H1 (cell line): ENCODE measurements at regions not wholly inside any gene's neighbourhood (a gene's known extent, or its start where the extent isn't known, plus 50 kb on each side); places are given as distances from the start of the nearest gene placed in this dataset.

Experiments used
- CTCF ChIA-PET: fragments of 300-600 bp; sonication (Branson Sonifier 250); formaldehyde crosslinking; loops from one replicate; lab custom pipeline; 2021; ENCODE audit not compliant: partially characterized antibody; lab: Charles Lee
- POLR2A ChIA-PET: fragments of 300-600 bp; sonication (Branson Sonifier 250); formaldehyde crosslinking; loops from one replicate; lab custom pipeline; 2021; ENCODE audit warnings: inconsistent platforms; ENCODE audit not compliant: partially characterized antibody; lab: Charles Lee
- DNase-seq, 2 experiments: peaks; one replicate each; pipeline versions ENCODE4 v3.0.0 to v3.0.0-alpha.2; 2010 to 2022; ENCODE audit warnings: low spot score in 2 of 2, low read depth in 1 of 2, mixed read lengths in 1 of 2
- FAIRE-seq: peaks from 2 replicates; lab custom pipeline; 2011; peaks lifted over from hg19 to GRCh38; lab: Jason Lieb, UNC
- H2AFZ ChIP-seq: 2 replicates; pipeline ENCODE4 v1.8.1; 2012; ENCODE audit warnings: low read length, inconsistent platforms
- H2AK5ac ChIP-seq: 2 replicates; pipeline ENCODE4 v1.6.1; 2013; ENCODE audit warnings: low read depth, low read length
- H2BK120ac ChIP-seq: replicated peaks from 2 replicates; pipeline ENCODE3; 2013; ENCODE audit warnings: low read depth, low read length, inconsistent platforms
- H2BK12ac ChIP-seq: 2 replicates; pipeline ENCODE4 v1.6.1; 2013; ENCODE audit warnings: low read depth, low read length
- H2BK15ac ChIP-seq: 2 replicates; pipeline ENCODE4 v1.6.1; 2013; ENCODE audit warnings: low read length
- H2BK20ac ChIP-seq: 2 replicates; pipeline ENCODE4 v1.6.1; 2013; ENCODE audit warnings: low read length
- H2BK5ac ChIP-seq: 2 replicates; pipeline ENCODE4 v1.6.1; 2013; ENCODE audit warnings: low read depth, low read length
- H3K14ac ChIP-seq: 2 replicates; pipeline ENCODE4 v1.6.1; 2013; ENCODE audit warnings: inconsistent platforms; ENCODE audit not compliant: insufficient read length
- H3K18ac ChIP-seq: 2 replicates; pipeline ENCODE4 v1.6.1; 2013; ENCODE audit warnings: low read length; ENCODE audit errors: extremely low read depth
- H3K23ac ChIP-seq: 2 replicates; pipeline ENCODE4 v1.6.1; 2013; ENCODE audit warnings: inconsistent platforms; ENCODE audit not compliant: insufficient read length
- H3K23me2 ChIP-seq: 2 replicates; pipeline ENCODE4 v1.6.1; 2013; ENCODE audit warnings: low read depth, low read length
- H3K27ac ChIP-seq: 2 replicates; pipeline ENCODE4 v1.6.1; 2011; ENCODE audit warnings: low read depth, low read length, inconsistent platforms
- H3K27me3 ChIP-seq, 4 experiments: replicated peaks in 1 of 4; 1 replicate in 1 of 4; 2 replicates in 3 of 4; pipeline versions ENCODE4 v1.6.1 to v1.8.1; 2011 to 2013; ENCODE audit warnings: low read length in 3 of 4, mild to moderate bottlenecking in 3 of 4, inconsistent platforms in 2 of 4, mixed read lengths in 2 of 4, moderate library complexity in 1 of 4; ENCODE audit not compliant: control insufficient read depth in 3 of 4, insufficient read depth in 3 of 4; ENCODE audit errors: extremely low read depth in 1 of 4
- H3K36me3 ChIP-seq, 4 experiments: 2 replicates each; pipeline versions ENCODE4 v1.6.1 to v1.8.1; 2011 to 2013; ENCODE audit warnings: mild to moderate bottlenecking in 4 of 4, low read length in 3 of 4, moderate library complexity in 2 of 4, control low read depth in 1 of 4, inconsistent platforms in 1 of 4; ENCODE audit not compliant: insufficient read depth in 4 of 4, control insufficient read depth in 2 of 4
- H3K4ac ChIP-seq: replicated peaks from 2 replicates; pipeline ENCODE3; 2013; ENCODE audit warnings: low read length, low read depth, mixed read lengths, inconsistent platforms; ENCODE audit not compliant: insufficient read length
- H3K4me1 ChIP-seq, 4 experiments: replicated peaks in 1 of 4; 1 replicate in 1 of 4; 2 replicates in 3 of 4; pipeline versions ENCODE4 v1.6.1 to v1.8.1; 2011 to 2013; ENCODE audit warnings: low read length in 3 of 4, inconsistent platforms in 2 of 4, mixed read lengths in 1 of 4; ENCODE audit not compliant: insufficient read depth in 4 of 4, control insufficient read depth in 3 of 4
- H3K4me2 ChIP-seq, 2 experiments: 2 replicates each; pipeline versions ENCODE4 v1.6.1 to v1.8.1; 2011 to 2013; ENCODE audit warnings: low read depth in 2 of 2, low read length in 2 of 2, control low read depth in 1 of 2, inconsistent platforms in 1 of 2, mild to moderate bottlenecking in 1 of 2; ENCODE audit not compliant: insufficient read depth in 1 of 2
- H3K4me3 ChIP-seq, 4 experiments: fragments of 200-600, 300-600 bp in 1 of 4; sonication (generic), shearing (Covaris generic), sonication (Bioruptor Twin) in 1 of 4; 2 replicates each; pipeline versions ENCODE4 v1.5.1 to v1.8.1; 2011 to 2016; ENCODE audit warnings: low read length in 4 of 4, low read depth in 3 of 4, control low read depth in 2 of 4, inconsistent platforms in 2 of 4, mild to moderate bottlenecking in 2 of 4, mixed read lengths in 1 of 4, moderate library complexity in 1 of 4; ENCODE audit not compliant: insufficient read depth in 2 of 4; ENCODE audit errors: extremely low read depth in 1 of 4
- H3K56ac ChIP-seq: replicated peaks from 2 replicates; pipeline ENCODE3; 2013; ENCODE audit warnings: low read depth, mild to moderate bottlenecking, mixed read lengths, low read length, inconsistent platforms; ENCODE audit not compliant: insufficient read length
- H3K79me1 ChIP-seq: 2 replicates; pipeline ENCODE4 v1.6.1; 2013; ENCODE audit warnings: low read depth, low read length, control low read depth
- H3K79me2 ChIP-seq, 2 experiments: 2 replicates each; pipeline versions ENCODE4 v1.6.1 to v1.8.1; 2012 to 2013; ENCODE audit warnings: low read length in 2 of 2, mild to moderate bottlenecking in 2 of 2, inconsistent platforms in 1 of 2; ENCODE audit not compliant: insufficient read depth in 2 of 2, control insufficient read depth in 1 of 2
- H3K9ac ChIP-seq, 4 experiments: replicated peaks in 1 of 4; 1 replicate in 1 of 4; 2 replicates in 3 of 4; pipeline versions ENCODE4 v1.6.1 to v1.8.1; 2011 to 2013; ENCODE audit warnings: low read depth in 3 of 4, low read length in 3 of 4, control low read depth in 2 of 4, mild to moderate bottlenecking in 2 of 4, moderate library complexity in 2 of 4, inconsistent platforms in 1 of 4; ENCODE audit errors: extremely low read depth in 1 of 4
- H3K9me3 ChIP-seq, 2 experiments: 2 replicates each; pipeline versions ENCODE4 v1.6.1 to v1.8.1; 2012 to 2013; ENCODE audit warnings: mild to moderate bottlenecking in 2 of 2, moderate library complexity in 2 of 2, control low read depth in 1 of 2, inconsistent platforms in 1 of 2, low read depth in 1 of 2, low read length in 1 of 2, mixed read lengths in 1 of 2; ENCODE audit not compliant: insufficient read depth in 2 of 2
- H4K20me1 ChIP-seq, 2 experiments: replicated peaks in 1 of 2; 2 replicates each; pipeline versions ENCODE3 to v1.8.1; 2011 to 2013; ENCODE audit warnings: inconsistent platforms in 2 of 2, low read length in 2 of 2, mild to moderate bottlenecking in 1 of 2; ENCODE audit not compliant: insufficient read depth in 2 of 2, control insufficient read depth in 1 of 2
- H4K5ac ChIP-seq: 2 replicates; pipeline ENCODE4 v1.6.1; 2013; ENCODE audit warnings: low read length, low read depth, mixed read lengths, inconsistent platforms; ENCODE audit not compliant: insufficient read length
- H4K8ac ChIP-seq: 2 replicates; pipeline ENCODE4 v1.8.0; 2013; ENCODE audit warnings: mild to moderate bottlenecking, moderate library complexity, low read length, inconsistent platforms; ENCODE audit not compliant: insufficient read depth; ENCODE audit errors: extremely low read depth
- H4K91ac ChIP-seq: replicated peaks from 2 replicates; pipeline ENCODE3; 2013; ENCODE audit warnings: low read length, mixed read lengths, inconsistent platforms; ENCODE audit not compliant: insufficient read length
- ASH2L ChIP-seq: fragments of 200-600, 300-600 bp; sonication (generic); IDR thresholded peaks from one replicate; pipeline ENCODE4 v1.7.1; 2017; ENCODE audit warnings: low read length
- EP300 ChIP-seq, 2 experiments: IDR thresholded peaks; 1 replicate in 1 of 2; 2 replicates in 1 of 2; pipeline ENCODE4 v1.6.1; 2011 to 2012; ENCODE audit warnings: low read depth in 2 of 2, low read length in 2 of 2, mild to moderate bottlenecking in 2 of 2, borderline replicate concordance in 1 of 2, inconsistent platforms in 1 of 2, moderate library complexity in 1 of 2
- GABPA ChIP-seq: IDR thresholded peaks from 2 replicates; pipeline ENCODE4 v1.6.1; 2011; ENCODE audit warnings: mild to moderate bottlenecking, low read length, moderate library complexity, borderline replicate concordance; ENCODE audit not compliant: insufficient read depth
- KDM1A ChIP-seq: fragments of 200-600, 300-600 bp; sonication (generic); IDR thresholded peaks from 2 replicates; pipeline ENCODE4 v1.7.1; 2016; ENCODE audit warnings: mild to moderate bottlenecking, low read length, borderline replicate concordance
- KDM4A ChIP-seq: IDR thresholded peaks from one replicate; pipeline ENCODE4 v1.7.1; 2012; ENCODE audit warnings: low read depth, mild to moderate bottlenecking, moderate library complexity, low read length, inconsistent platforms; ENCODE audit not compliant: severe bottlenecking
- RAD21 ChIP-seq, 2 experiments: IDR thresholded peaks in 1 of 2; conservative IDR thresholded peaks in 1 of 2; 2 replicates each; pipeline ENCODE4 v1.6.1; 2011; ENCODE audit warnings: low read depth in 2 of 2, low read length in 2 of 2, improper control_type of control experiment in 1 of 2, inconsistent platforms in 1 of 2, mild to moderate bottlenecking in 1 of 2, moderate library complexity in 1 of 2
- SP1 ChIP-seq: IDR thresholded peaks from 2 replicates; pipeline ENCODE4 v1.6.1; 2011; ENCODE audit warnings: low read depth, low read length
- SRF ChIP-seq: IDR thresholded peaks from 2 replicates; pipeline ENCODE4 v1.6.1; 2011; ENCODE audit warnings: mild to moderate bottlenecking, low read depth, low read length, moderate library complexity
- TCF12 ChIP-seq: IDR thresholded peaks from 2 replicates; pipeline ENCODE4 v1.6.1; 2011; ENCODE audit warnings: low read depth, mild to moderate bottlenecking, low read length
- WGBS, 2 experiments: shearing (Covaris generic) in 1 of 2; methylation state at CpG; one replicate each; pipeline versions ENCODE4 v1.1.6 to v1.1.7; 2013 to 2015; ENCODE audit warnings: low lambda C conversion rate in 2 of 2, mixed read lengths in 2 of 2, inconsistent platforms in 1 of 2, low coverage in 1 of 2, missing lambda C conversion rate in 1 of 2; ENCODE audit not compliant: insufficient replicate concordance in 2 of 2, insufficient coverage in 1 of 2, insufficient read length in 1 of 2; ENCODE audit errors: extremely low coverage in 1 of 2, missing lambda C conversion rate in 1 of 2; 5-methylcytosine and 5-hydroxymethylcytosine counted together
- TF ChIP-seq, protein P1 (sequence below): IDR thresholded peaks from 2 replicates; pipeline ENCODE4 v1.6.1; 2011; ENCODE audit warnings: low read depth, mild to moderate bottlenecking, low read length; ENCODE audit not compliant: insufficient read depth

DNA sequence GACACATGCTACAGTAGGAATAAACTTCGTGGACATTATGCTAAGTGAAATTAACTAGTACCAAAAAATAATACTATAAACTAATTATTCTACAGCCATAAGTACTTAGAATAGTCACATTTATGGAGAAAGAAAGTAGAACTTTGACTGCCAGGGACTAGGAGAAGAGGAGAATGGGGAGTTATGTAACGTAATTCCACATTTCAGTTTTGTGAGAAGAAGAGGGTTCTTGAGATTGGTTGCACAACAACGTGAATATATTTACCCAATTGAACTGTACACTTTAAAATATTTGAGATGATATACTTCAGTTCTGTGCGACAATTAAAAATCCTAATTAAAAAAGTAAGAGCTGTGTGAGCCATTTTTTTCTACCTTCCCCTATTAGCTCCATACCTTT lies 1412.9 kb downstream of the PLA2G4A start:
- Histone ChIP-seq H3K4me3 (no peak overlapping the region), H3K56ac (no peak overlapping the region), H2BK15ac (no peak overlapping the region), H4K5ac (no peak overlapping the region), H2BK20ac (no peak overlapping the region), H3K4ac (no peak overlapping the region), H4K91ac (no peak overlapping the region), H2AK5ac (no peak overlapping the region), H3K79me1 (no peaks in the 10 kb centered on the region), H3K4me2 (no peak overlapping the region), H2AFZ (no peak overlapping the region), H3K23ac (no peak overlapping the region), H4K8ac (no peak overlapping the region), H3K27me3 (no peaks in the 10 kb centered on the region), H2BK5ac (no peak overlapping the region), H3K79me2 (no peaks in the 10 kb centered on the region), H2BK12ac (no peak overlapping the region), H3K27ac (no peak overlapping the region), H3K23me2 (no peaks in the 10 kb centered on the region), H2BK120ac (no peak overlapping the region), H4K20me1 (no peaks in the 10 kb centered on the region), H3K36me3 (no peaks in the 10 kb centered on the region), H3K9ac (no peak overlapping the region), H3K18ac (no peak overlapping the region), H3K9me3 (no peaks in the 10 kb centered on the region), H3K4me1 (no peaks in the 10 kb centered on the region), H3K14ac (no peak overlapping the region)
- TF ChIP-seq SP1 = no peak
- TF ChIP-seq TCF12 = no peak
- TF ChIP-seq GABPA = no peak
- TF ChIP-seq KDM1A = no peak
- no peak for TF ChIP-seq SRF
- no peak for TF ChIP-seq ASH2L
- no peak for TF ChIP-seq EP300 (IDR thresholded peaks at IDR 0.05; ENCODE audit: borderline replicate concordance in 1 of 2, low read depth in 2 of 2, low read length in 2 of 2)
- TF ChIP-seq, protein P1, sequence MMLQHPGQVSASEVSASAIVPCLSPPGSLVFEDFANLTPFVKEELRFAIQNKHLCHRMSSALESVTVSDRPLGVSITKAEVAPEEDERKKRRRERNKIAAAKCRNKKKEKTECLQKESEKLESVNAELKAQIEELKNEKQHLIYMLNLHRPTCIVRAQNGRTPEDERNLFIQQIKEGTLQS = no peak
- TF ChIP-seq KDM4A = no peak
- TF ChIP-seq RAD21 (IDR thresholded peaks at IDR 0.05 in 1 of 2, conservative IDR thresholded peaks at IDR 0.05 in 1 of 2; ENCODE audit: low read depth in 2 of 2, low read length in 2 of 2) = no peak
- FAIRE-seq = no peak
- 90% methylated on average over 4 of the region's 4 CpGs; no CpG with 5 or more reads in 1 of the 2 experiments for WGBS, 2 experiments
- CTCF ChIA-PET = no interaction called here
- POLR2A ChIA-PET = no interaction called here
- DNase-seq = no peak
